ENCODE measurements at regions not wholly inside any gene's neighbourhood (a gene's known extent, or its start where the extent isn't known, plus 50 kb on each side); places are given as distances from the start of the nearest gene placed in this dataset.

DNA sequence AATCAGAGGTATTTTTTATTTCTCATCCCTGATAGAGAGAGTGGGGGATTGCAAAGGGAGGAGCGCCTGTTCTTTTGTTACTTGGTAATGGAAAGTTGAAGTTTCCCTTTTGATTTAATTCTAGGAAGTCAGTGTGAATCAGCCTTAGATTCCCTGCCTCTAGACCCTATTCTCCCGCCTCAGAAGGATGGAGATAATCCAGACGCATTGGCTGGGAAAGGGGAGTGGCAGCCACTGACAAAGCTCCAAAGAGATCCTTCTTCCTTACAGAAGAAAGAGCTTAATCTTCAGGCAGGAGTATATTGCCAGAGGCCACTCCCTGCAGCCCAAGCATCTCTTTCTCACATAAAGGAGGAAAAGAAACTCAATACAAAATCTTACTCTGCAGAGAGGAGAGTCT is 122.3 kb upstream of the GALNT17 start:
- Histone ChIP-seq H3K36me3 (replicated peaks; ENCODE audit: insufficient read depth, low read length) (no peaks in the 10 kb centered on the region), H3K9ac (ENCODE audit: low read length) (no peak overlapping the region), H3K27me3 (replicated peaks; ENCODE audit: insufficient read depth, low read length) (no peaks in the 10 kb centered on the region), H3K4me1 (ENCODE audit: low read length) (no peaks in the 10 kb centered on the region), H4K20me1 (ENCODE audit: insufficient read depth, low read length) (no peaks in the 10 kb centered on the region), H3K27ac (ENCODE audit: low read length) (no peak overlapping the region), H2AFZ (ENCODE audit: low read length) (no peak overlapping the region), H3K79me2 (ENCODE audit: low read length) (no peaks in the 10 kb centered on the region), H3K9me3 (replicated peaks; ENCODE audit: insufficient read depth, low read length) (no peaks in the 10 kb centered on the region; the same call in 1 of the 2 replicates), H3K9me2 (replicated peaks; ENCODE audit: insufficient read depth, low read length) (no peaks in the 10 kb centered on the region), H3K4me2 (ENCODE audit: low read depth, low read length) (no peak overlapping the region), H3K4me3 (ENCODE audit: low read length) (no peak overlapping the region), H3F3A (ENCODE audit: insufficient read depth, low read length) (no peaks in the 10 kb centered on the region)
- no peak for DNase-seq
- no peak for TF ChIP-seq EZH2 (optimal IDR thresholded peaks at IDR 0.05; ENCODE audit: low read depth, low read length)
- TF ChIP-seq, protein P1, sequence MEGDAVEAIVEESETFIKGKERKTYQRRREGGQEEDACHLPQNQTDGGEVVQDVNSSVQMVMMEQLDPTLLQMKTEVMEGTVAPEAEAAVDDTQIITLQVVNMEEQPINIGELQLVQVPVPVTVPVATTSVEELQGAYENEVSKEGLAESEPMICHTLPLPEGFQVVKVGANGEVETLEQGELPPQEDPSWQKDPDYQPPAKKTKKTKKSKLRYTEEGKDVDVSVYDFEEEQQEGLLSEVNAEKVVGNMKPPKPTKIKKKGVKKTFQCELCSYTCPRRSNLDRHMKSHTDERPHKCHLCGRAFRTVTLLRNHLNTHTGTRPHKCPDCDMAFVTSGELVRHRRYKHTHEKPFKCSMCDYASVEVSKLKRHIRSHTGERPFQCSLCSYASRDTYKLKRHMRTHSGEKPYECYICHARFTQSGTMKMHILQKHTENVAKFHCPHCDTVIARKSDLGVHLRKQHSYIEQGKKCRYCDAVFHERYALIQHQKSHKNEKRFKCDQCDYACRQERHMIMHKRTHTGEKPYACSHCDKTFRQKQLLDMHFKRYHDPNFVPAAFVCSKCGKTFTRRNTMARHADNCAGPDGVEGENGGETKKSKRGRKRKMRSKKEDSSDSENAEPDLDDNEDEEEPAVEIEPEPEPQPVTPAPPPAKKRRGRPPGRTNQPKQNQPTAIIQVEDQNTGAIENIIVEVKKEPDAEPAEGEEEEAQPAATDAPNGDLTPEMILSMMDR (IDR thresholded peaks at IDR 0.05; ENCODE audit: low read length), result no peak
- no peak for TF ChIP-seq EZH2phosphoT487 (IDR thresholded peaks at IDR 0.05; ENCODE audit: low read length)

DNA sequence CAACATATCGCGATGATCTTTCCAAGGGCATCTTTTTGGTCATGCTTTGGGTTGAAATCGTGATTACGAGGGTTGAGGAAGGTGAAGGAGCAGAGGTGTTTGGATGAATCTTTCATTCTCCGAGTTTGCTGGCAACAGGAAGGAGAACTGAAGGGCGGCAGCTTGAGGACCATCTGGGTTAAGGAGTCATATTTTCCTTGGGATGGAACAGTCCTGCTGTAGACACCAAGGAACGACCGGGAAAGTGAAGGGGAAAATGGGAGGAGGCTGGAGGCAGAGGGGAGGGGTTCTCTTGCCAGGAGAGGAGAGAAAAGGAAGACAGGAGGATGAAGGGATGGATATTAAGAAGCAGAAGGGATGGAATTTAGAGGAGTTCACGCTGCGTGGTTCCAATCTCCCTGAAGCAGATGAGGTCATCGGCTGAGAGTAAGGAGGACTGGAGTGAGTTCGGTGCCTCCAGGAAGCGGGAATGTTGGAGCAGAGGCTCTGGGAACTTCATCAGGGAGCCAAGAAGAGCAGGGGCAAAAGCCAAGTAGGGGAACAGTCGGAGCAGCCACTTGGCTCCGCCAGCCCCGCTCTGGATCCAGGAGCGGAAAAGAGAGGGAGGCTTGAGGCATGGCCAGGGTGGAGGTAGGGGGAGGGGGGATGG is 116.6 kb upstream of the GALNT17 start:
- no peak overlapping the region for H3K4me2 ChIP-seq (ENCODE audit: low read depth, low read length)
- no peaks in the 10 kb centered on the region for H4K20me1 ChIP-seq (ENCODE audit: insufficient read depth, low read length)
- H3K9me3 ChIP-seq (replicated peaks; ENCODE audit: insufficient read depth, low read length), result no peaks in the 10 kb centered on the region; the same call in 1 of the 2 replicates
- H2AFZ ChIP-seq (ENCODE audit: low read length), result no peak overlapping the region
- no peaks in the 10 kb centered on the region for H3K36me3 ChIP-seq (replicated peaks; ENCODE audit: insufficient read depth, low read length)
- DNase-seq, result no peak
- TF ChIP-seq, protein P1 (IDR thresholded peaks at IDR 0.05; ENCODE audit: low read length), result no peak
- TF ChIP-seq EZH2 (optimal IDR thresholded peaks at IDR 0.05; ENCODE audit: low read depth, low read length) (no peak), EZH2phosphoT487 (IDR thresholded peaks at IDR 0.05; ENCODE audit: low read length) (no peak)
- H3K4me3 ChIP-seq (ENCODE audit: low read length), result no peak overlapping the region
- H3K79me2 ChIP-seq (ENCODE audit: low read length), result no peaks in the 10 kb centered on the region
- H3K27me3 ChIP-seq (replicated peaks; ENCODE audit: insufficient read depth, low read length), result no peaks in the 10 kb centered on the region
- H3K4me1 ChIP-seq (ENCODE audit: low read length), result no peaks in the 10 kb centered on the region
- H3K27ac ChIP-seq (ENCODE audit: low read length), result no peak overlapping the region
- H3K9me2 ChIP-seq (replicated peaks; ENCODE audit: insufficient read depth, low read length), result no peaks in the 10 kb centered on the region
- H3F3A ChIP-seq (ENCODE audit: insufficient read depth, low read length), result no peaks in the 10 kb centered on the region
- H3K9ac ChIP-seq (ENCODE audit: low read length), result no peak overlapping the region

DNA sequence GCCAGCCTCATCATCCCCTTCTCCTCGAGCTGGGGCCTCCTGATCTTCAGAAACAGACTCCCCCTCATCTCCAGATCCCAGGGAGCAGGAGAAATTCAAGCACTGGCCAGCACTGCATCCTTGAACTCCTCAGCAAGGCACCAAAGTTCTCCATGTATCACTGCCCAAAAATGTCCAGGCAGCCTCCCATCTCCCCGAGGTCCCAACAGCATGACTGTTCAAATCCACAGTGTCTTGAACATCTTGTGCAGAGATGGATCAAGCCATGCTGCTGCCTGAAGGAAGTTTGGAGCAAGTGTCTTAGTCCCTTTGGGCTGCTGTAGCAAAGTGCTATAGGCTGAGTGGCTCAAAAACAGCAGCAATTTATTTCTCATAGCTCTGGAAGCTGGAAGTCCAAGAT is 115.5 kb upstream of the GALNT17 start:
- no peaks in the 10 kb centered on the region for H3K9me2 ChIP-seq (replicated peaks; ENCODE audit: insufficient read depth, low read length)
- no peak for DNase-seq
- no peaks in the 10 kb centered on the region for H3K27me3 ChIP-seq (replicated peaks; ENCODE audit: insufficient read depth, low read length)
- no peak overlapping the region for H3K27ac ChIP-seq (ENCODE audit: low read length)
- no peaks in the 10 kb centered on the region for H3F3A ChIP-seq (ENCODE audit: insufficient read depth, low read length)
- no peaks in the 10 kb centered on the region for H4K20me1 ChIP-seq (ENCODE audit: insufficient read depth, low read length)
- H3K4me3 ChIP-seq (ENCODE audit: low read length), result no peak overlapping the region
- H3K9me3 ChIP-seq (replicated peaks; ENCODE audit: insufficient read depth, low read length), result no peaks in the 10 kb centered on the region; the same call in 1 of the 2 replicates
- no peak for TF ChIP-seq EZH2 (optimal IDR thresholded peaks at IDR 0.05; ENCODE audit: low read depth, low read length)
- TF ChIP-seq, protein P1 (IDR thresholded peaks at IDR 0.05; ENCODE audit: low read length), result no peak
- no peak for TF ChIP-seq EZH2phosphoT487 (IDR thresholded peaks at IDR 0.05; ENCODE audit: low read length)
- no peaks in the 10 kb centered on the region for H3K79me2 ChIP-seq (ENCODE audit: low read length)
- H2AFZ ChIP-seq (ENCODE audit: low read length), result no peak overlapping the region
- H3K4me2 ChIP-seq (ENCODE audit: low read depth, low read length), result no peak overlapping the region
- H3K9ac ChIP-seq (ENCODE audit: low read length), result no peak overlapping the region
- no peaks in the 10 kb centered on the region for H3K4me1 ChIP-seq (ENCODE audit: low read length)
- no peaks in the 10 kb centered on the region for H3K36me3 ChIP-seq (replicated peaks; ENCODE audit: insufficient read depth, low read length)

Measured in MM.1S (cell line).